GM23248 (cell line): ENCODE measurements at regions not wholly inside any gene's neighbourhood (a gene's known extent, or its start where the extent isn't known, plus 50 kb on each side); places are given as distances from the start of the nearest gene placed in this dataset. TPM values are rescaled to one million over a fixed set of nuclear protein-coding genes. Genes with fewer than 3 reads are reported as not detected.

ENCODE experiments used
- DNase-seq: peaks from one replicate; pipeline ENCODE4 v3.0.0-alpha.2; 2015
- H2AFZ ChIP-seq: fragments of 200-600 bp; sonication (generic); 2 replicates; pipeline ENCODE4 v1.6.1; 2016; ENCODE audit warnings: antibody characterized with exemption
- H3F3A ChIP-seq: fragments of 200-600 bp; sonication (generic); 2 replicates; pipeline ENCODE4 v1.6.1; 2016; ENCODE audit warnings: mild to moderate bottlenecking, antibody characterized with exemption, mixed run types; ENCODE audit not compliant: insufficient read depth
- H3K27ac ChIP-seq: fragments of 200-600 bp; sonication (generic); 2 replicates; pipeline ENCODE4 v1.5.1; 2016; ENCODE audit warnings: mild to moderate bottlenecking
- H3K27me3 ChIP-seq: fragments of 200-600 bp; sonication (generic); replicated peaks from 2 replicates; pipeline ENCODE4 v1.6.1; 2016; ENCODE audit warnings: mild to moderate bottlenecking; ENCODE audit not compliant: insufficient read depth
- H3K36me3 ChIP-seq: fragments of 200-600 bp; sonication (generic); 2 replicates; pipeline ENCODE4 v1.6.1; 2016; ENCODE audit warnings: low read depth, mild to moderate bottlenecking
- H3K4me1 ChIP-seq: fragments of 200-600 bp; sonication (generic); 2 replicates; pipeline ENCODE4 v1.6.1; 2016; ENCODE audit warnings: mild to moderate bottlenecking; ENCODE audit not compliant: insufficient read depth
- H3K4me2 ChIP-seq: fragments of 200-600 bp; sonication (generic); one replicate; pipeline ENCODE4 v1.6.1; 2016; ENCODE audit warnings: mild to moderate bottlenecking; ENCODE audit not compliant: unreplicated experiment
- H3K4me3 ChIP-seq: fragments of 200-600 bp; sonication (generic); 2 replicates; pipeline ENCODE4 v1.5.1; 2016; ENCODE audit warnings: mild to moderate bottlenecking
- H3K79me2 ChIP-seq: fragments of 200-600 bp; sonication (generic); 2 replicates; pipeline ENCODE4 v1.6.1; 2016; ENCODE audit warnings: mild to moderate bottlenecking; ENCODE audit not compliant: insufficient read depth
- H3K9ac ChIP-seq: fragments of 200-600 bp; sonication (generic); 2 replicates; pipeline ENCODE4 v1.6.1; 2016; ENCODE audit warnings: mild to moderate bottlenecking
- H3K9me2 ChIP-seq: fragments of 200-600 bp; sonication (generic); 2 replicates; pipeline ENCODE4 v1.6.1; 2016; ENCODE audit warnings: mixed run types, mild to moderate bottlenecking, moderate library complexity; ENCODE audit not compliant: insufficient read depth
- H3K9me3 ChIP-seq: fragments of 200-600 bp; sonication (generic); one replicate; pipeline ENCODE4 v1.6.1; 2017; ENCODE audit warnings: low read depth
- H4K20me1 ChIP-seq: fragments of 200-600 bp; sonication (generic); 2 replicates; pipeline ENCODE4 v1.6.0; 2016; ENCODE audit not compliant: insufficient read depth
- EZH2 ChIP-seq: fragments of 200-600 bp; sonication (generic); IDR thresholded peaks from 2 replicates; pipeline ENCODE4 v1.6.1; 2018; ENCODE audit warnings: antibody characterized with exemption, mild to moderate bottlenecking; ENCODE audit not compliant: insufficient read depth, poor library complexity, severe bottlenecking
- EZH2phosphoT487 ChIP-seq: fragments of 200-600 bp; sonication (generic); IDR thresholded peaks from 2 replicates; pipeline ENCODE4 v1.6.1; 2018; ENCODE audit warnings: antibody characterized with exemption, moderate library complexity, mild to moderate bottlenecking, low read depth; ENCODE audit not compliant: insufficient read depth
- WGBS, 2 experiments: methylation state at CpG; one replicate each; pipeline ENCODE4 v1.1.6; 2015 to 2017; ENCODE audit warnings: low lambda C conversion rate in 2 of 2, low coverage in 1 of 2; ENCODE audit errors: missing lambda C conversion rate in 2 of 2; 5-methylcytosine and 5-hydroxymethylcytosine counted together
- in situ Hi-C: fragments of 300-500 bp; cut with MboI; formaldehyde crosslinking; loops from 2 replicates; pipeline ENCODE4 v1.15.0; 2020
- small RNA-seq: library from RNA; depleted of rRNA; stranded (forward); fragments of <200 nt; gene quantifications from one replicate; pipeline ENCODE3, GENCODE V24; 2014; ENCODE audit warnings: low read depth, low replicate concordance

DNA sequence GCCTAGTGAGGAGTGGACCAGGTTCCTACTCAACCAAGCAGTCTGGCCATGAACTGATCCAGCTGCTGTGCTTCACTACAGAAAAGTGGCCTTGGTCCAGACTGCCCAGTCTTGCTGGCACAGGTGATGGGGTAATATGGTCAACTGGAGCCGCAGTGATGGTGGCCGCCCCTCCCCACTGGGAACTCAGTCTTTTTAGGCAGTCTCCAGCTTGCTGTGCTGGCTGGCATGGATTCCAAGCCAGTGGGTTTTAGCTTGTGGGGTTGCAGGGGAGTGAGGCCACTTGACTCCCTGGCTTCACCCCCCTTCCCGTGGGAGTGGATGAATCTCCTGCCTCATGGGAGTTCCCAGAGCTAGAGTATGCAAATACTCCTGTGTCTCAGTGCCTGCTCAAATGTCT lies 52.7 kb upstream of the CDK6 start:
- no peaks in the 10 kb centered on the region for H3F3A ChIP-seq
- no peaks in the 10 kb centered on the region for H3K79me2 ChIP-seq
- H3K36me3 ChIP-seq, result no peaks in the 10 kb centered on the region
- no peaks in the 10 kb centered on the region for H3K9me3 ChIP-seq
- no peak overlapping the region for H3K4me3 ChIP-seq
- in situ Hi-C loops, result no loop called here
- WGBS, 2 experiments, result 39 to 58% methylated on average over 3 of the region's 3 CpGs
- TF ChIP-seq EZH2phosphoT487 (no peak), EZH2 (no peak)
- no peaks in the 10 kb centered on the region for H3K4me1 ChIP-seq
- no peak overlapping the region for H3K9ac ChIP-seq
- H3K27me3 ChIP-seq, result no peaks in the 10 kb centered on the region
- H2AFZ ChIP-seq, result no peak overlapping the region
- no peak overlapping the region for H3K27ac ChIP-seq
- H4K20me1 ChIP-seq, result no peaks in the 10 kb centered on the region
- H3K4me2 ChIP-seq, result no peak overlapping the region
- H3K9me2 ChIP-seq, result no peaks in the 10 kb centered on the region
- DNase-seq, result no peak

Small RNA genes in the stretch of these regions (small RNA-seq; reads per million reads assigned to genes)
- not detected for gene RN7SL7P
